ENCODE measurements at regions not wholly inside any gene's neighbourhood (a gene's known extent, or its start where the extent isn't known, plus 50 kb on each side); places are given as distances from the start of the nearest gene placed in this dataset.

DNA sequence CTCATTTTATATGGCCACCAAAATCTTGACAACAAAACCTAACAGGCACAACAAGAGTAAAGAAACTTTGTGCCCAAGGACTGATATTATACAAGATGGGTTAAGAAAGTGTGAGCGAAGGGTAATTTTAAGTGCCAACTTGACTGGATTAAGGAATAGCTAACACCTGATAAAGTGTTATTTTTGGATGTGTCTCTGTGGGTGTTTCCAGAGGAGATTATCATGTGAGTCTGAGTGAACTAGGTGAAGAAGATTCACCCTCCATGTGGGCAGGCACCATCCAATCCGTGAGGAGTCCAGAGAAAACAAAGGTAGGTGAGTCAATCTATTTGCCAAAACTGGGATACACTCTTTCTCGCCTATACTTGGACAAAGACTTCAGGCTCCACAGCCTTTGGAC is 461.6 kb downstream of the ETS1 start:
- no peak for DNase-seq (ENCODE audit: low read depth in 3 of 3, low spot score in 2 of 3)

DNA sequence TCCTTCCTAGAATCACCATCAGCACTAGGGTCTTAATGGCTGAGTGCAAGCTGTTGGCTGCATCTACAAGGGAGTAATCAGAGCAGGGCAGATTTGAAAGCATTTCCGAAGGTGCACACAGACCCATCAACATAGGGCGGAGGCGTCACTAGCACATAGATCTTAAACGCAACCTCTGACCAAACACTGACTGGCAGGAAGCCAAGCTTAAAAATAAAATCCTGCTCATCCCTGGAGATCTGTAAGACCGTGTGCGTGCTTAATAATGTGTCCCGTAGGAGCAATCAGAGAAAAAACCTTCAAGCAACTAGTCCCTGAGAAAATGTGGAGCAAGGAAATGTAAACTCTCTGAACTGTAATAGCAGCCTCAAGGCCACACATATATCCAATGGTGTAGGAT is 470.5 kb downstream of the ETS1 start:
- DNase-seq (ENCODE audit: low read depth in 3 of 3, low spot score in 2 of 3), result peak in 1 of 3 donors; percentile 27

DNA sequence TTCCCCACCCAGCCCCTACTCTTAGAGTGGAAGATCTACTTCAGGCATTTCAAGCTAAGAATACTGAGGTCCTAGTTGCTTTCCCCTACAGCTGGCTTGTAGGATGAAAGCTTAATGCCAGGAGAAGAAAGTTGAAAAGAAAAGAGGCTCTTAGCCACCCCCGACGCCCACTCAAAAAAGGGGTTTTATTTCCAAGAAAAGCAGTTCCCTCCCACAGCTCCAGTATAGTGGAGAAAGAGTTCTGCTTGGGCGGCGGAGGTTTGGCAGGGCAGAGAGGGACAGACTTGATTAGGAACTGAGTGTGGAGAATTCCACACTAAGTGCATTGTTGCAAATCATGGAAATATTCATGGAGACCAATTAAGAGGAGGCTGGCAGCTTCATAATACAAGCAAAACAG is 470.9 kb downstream of the ETS1 start:
- no peak for DNase-seq (ENCODE audit: low read depth in 3 of 3, low spot score in 2 of 3)

DNA sequence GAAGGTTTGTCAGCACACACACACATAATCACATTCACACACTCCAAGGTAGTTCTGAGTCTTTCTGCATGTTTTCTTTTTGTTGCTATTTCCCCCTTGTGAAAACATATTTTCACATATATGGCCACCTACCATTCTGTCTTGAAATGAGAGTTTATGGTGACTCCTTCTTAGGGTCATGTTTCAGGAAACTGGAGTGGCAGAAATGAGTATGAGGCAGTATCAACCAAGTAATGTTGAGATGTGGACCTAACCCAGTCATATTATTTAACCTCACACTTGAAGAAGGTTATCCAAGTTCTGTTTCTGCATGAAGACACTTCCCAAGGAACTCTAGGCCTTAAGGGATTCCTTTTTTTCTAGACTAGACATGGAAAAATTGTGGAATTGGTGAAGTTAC is 481.4 kb downstream of the ETS1 start:
- no peak for DNase-seq (ENCODE audit: low read depth in 3 of 3, low spot score in 2 of 3)

DNA sequence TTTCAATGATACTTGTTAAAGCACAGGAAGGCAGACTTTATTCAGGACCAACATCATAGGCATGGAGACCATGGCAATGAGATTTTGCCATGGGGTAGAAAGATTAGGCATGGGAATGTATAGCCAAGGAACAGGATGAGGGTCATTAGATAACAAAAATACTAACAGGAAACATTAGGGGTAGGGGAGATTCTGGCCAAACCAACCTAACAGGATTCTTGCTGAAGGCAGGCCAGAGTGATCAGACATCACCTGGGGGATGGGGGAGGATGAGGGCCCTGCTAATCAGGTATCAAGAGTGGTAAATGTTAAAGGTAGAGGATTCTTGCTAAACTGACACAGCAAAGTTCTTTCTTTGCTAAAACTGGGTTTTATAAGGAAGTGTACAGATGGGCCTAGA is 481.8 kb downstream of the ETS1 start:
- DNase-seq (ENCODE audit: low read depth in 3 of 3, low spot score in 2 of 3), result no peak

DNA sequence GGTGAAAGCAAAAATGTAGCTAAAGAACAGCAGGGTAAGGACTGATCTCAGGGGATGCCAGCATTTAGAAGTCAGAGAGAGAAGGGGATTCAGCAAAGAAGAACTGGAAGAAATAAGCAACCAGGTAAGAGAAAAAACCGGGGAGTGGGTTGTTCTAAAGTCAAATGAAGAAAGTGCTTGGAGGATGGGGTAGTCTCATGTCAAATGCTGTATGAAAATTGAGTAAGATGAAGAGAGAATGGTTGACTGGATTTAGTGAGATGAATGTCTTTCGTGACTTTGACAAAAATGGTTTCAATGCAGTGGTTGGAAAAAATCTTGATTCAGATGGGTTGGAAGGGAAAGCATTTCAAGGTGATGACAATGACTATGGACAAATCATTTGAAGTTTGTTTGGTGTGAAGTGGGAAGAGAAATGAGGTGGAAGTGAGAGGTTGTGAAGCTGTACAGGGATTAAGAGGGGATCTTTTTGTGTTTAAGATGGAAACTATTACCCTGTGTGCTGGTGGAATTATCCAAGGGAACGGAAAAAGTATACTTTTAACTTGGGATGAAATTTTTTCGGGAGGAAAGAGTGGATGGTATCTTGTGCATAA is 484.0 kb downstream of the ETS1 start:
- no peak for DNase-seq (ENCODE audit: low read depth in 3 of 3, low spot score in 2 of 3)

DNA sequence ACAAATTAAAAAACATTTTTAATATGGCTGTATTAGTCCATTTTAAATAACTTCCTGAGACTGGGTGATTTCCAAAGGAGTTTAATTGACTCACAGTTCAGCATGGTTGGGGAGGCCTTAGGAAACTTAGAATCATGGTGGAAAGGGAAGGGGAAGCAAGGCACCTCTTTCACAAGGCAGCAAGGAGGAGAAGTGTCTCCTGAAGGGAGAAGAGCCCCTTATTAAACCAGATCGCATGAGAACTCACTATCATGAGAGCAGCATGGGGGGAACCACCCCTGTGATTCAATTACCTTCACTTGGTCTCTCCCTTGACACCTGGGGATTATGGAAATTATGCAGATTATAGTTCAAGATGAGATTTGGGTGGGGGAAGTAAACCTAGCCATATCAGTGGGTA is 488.6 kb downstream of the ETS1 start:
- DNase-seq (ENCODE audit: low read depth in 3 of 3, low spot score in 2 of 3), result no peak

DNA sequence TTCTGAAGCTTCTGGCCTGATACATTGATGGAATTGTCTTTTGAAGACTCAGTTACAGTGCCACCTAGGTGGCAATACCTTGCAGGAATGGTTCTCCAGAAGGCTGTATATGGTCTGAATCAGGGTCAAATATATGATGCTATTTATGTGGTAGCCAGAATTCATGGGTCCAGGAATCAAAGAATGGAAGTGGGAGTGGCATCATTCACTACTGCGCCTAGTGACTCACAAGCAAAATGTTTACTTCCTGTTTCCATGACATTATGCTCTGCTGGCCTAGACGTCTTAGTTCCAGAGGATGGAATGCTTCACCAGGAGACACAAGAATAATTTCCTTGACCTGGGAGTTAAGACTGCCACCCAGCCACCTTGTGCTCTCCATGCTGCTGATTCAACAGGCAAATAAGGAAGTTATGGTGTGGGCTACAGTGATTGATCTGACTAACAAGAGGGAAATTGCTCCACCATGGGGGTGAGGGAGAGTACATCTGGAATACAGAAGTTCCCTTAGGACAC is 491.8 kb downstream of the ETS1 start:
- DNase-seq (ENCODE audit: low read depth in 3 of 3, low spot score in 2 of 3), result no peak

DNA sequence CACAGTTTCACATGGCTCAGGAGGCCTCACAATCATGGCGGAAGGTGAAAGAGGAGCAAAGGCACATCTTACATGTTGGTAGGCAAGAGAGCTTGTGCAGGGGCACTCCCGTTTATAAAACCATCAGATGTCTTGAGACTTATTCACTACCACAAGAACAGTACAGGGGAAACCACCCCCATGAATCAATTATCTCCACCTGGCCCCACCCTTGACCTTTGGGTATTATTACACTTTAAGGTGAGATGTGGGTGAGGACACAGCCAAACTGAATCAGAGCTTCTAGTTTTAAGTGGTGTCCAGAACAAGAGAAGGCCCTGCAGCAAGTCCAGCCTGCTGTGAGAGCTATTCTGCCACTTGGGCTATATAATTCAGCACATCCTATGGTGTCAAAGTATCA is 493.7 kb downstream of the ETS1 start:
- no peak for DNase-seq (ENCODE audit: low read depth in 3 of 3, low spot score in 2 of 3)

DNA sequence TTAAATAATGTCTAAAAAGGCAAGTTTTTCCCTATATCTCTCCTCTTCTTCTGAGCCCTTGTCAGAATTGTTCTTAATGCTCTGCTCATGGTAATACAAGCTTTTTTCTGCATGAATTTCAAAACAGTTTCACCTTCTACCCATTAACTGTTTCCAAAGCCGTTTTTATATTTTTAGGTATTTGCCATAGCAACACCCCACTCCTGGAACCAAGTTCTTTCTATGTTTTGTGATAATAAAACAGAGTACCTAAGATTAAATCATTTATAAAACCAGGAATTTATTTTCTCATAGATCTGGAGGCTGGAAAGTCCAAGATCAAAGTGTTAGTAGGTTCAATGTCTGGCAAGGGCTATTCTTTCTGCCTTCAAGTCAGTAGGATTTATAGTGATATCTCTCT is 497.4 kb downstream of the ETS1 start:
- DNase-seq (ENCODE audit: low read depth in 3 of 3, low spot score in 2 of 3), result no peak

DNA sequence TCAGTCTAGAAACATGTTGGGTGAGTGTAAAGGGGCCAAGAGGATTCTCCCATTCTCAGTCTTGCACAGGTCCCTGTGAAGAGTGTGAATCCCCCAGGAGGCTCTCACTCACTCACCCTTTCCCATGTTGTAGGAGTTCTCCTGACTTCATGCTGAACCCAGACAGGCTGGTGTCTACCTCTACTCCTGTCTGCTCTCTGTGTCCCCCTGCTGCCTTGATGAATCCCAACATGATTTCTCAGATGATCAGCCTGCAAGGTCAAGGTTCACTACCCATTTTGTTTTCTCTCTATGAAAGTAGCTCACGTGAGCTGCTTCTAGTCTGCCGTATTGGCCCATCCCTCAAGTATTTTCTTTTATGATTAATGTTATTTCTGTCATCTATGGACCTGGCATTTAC is 500.6 kb downstream of the ETS1 start:
- DNase-seq (ENCODE audit: low read depth in 3 of 3, low spot score in 2 of 3), result no peak

DNA sequence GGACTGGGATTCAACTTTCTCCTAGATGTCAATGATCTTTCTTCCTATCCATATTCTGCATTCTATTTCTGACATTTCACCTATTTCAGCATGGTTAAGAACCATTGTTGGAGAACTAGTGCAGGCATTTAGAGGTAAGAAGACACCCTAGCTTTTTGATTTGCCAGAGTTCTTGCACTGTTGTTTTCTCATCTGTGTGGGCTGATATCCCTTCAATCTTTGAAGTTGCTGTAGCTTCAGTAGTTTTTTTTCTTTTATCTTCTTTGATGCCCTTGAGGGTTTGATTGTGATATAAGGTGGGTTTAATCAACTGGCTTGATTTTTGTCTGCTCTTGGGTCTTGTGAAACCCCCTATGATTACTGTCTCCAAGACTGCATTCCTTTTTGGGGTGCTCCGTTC is 502.1 kb downstream of the ETS1 start:
- no peak for DNase-seq (ENCODE audit: low read depth in 3 of 3, low spot score in 2 of 3)

DNA sequence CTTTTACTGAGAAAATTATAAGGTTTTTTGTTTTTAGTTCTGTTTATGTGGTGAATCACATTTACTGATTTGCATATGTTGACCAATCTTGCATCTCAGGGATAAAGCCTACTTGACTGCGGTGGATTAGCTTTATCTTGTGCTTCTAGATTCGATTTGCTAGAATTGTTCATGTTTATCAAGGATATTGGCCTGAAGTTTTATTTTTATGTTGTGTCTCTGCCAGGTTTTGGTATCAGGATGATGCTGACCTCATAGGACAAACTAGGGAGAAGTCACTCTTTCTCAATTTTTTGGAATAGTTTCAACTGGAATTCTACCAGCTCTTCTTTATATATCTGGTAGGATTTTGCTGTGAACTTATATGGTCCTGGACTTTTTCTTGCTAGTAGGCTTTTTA is 504.8 kb downstream of the ETS1 start:
- no peak for DNase-seq (ENCODE audit: low read depth in 3 of 3, low spot score in 2 of 3)

DNA sequence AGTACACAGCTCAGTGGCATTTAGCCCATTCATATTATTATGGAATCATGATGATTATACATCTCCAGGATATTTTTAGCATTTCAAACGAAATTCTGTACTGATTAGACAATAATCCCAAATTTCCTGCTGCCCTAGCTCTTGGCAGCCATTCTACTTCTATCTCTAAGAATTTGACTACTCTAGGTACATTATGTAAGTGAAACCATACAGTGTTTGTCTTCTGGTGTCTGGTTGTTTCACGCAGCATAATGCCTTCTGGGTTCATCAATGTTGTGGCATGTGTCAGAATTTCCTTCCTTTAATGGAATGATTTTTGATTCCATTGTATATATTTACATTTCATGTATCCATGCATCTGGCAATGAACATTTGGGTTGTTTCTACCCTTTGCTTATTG is 517.7 kb downstream of the ETS1 start:
- DNase-seq (ENCODE audit: low read depth in 3 of 3, low spot score in 2 of 3), result no peak

DNA sequence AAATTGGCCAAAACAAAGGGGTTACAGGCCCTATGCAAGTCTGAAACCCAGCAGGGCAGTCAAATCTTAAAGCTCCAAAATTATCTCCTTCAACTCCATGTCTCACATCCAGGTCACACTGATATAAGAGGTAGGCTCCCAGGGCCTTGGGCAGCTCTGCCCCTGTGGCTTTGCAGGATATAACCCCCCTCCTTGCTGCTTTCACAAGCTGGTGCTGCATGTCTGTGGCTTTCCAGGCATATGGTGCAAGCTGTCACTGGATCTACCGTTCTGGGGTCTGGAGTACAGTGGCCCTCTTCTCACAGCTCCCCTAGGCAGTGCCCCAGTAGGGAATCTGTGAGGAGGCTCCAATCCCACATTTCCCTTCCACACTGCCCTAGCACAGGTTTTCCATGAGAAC is 519.6 kb downstream of the ETS1 start:
- DNase-seq (ENCODE audit: low read depth in 3 of 3, low spot score in 2 of 3), result no peak

DNA sequence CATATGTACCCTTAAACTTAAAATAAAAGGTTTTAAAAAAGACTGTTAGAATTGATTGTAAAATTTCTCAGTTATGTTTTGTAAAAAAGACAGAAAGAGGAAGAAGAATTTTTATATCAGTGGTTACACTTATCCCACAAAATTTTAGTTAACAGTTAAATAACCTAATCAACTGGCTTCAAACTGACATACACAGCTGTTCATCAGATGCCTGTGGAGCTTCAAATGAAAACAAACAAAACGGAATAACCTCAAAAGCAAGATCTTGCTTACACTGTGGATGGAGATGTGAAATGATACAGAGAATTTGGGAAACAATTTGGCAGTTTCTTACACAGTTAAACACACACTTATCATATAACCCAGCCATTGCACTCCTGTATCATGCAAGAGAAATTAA is 521.0 kb downstream of the ETS1 start:
- DNase-seq (ENCODE audit: low read depth in 3 of 3, low spot score in 2 of 3), result no peak

DNA sequence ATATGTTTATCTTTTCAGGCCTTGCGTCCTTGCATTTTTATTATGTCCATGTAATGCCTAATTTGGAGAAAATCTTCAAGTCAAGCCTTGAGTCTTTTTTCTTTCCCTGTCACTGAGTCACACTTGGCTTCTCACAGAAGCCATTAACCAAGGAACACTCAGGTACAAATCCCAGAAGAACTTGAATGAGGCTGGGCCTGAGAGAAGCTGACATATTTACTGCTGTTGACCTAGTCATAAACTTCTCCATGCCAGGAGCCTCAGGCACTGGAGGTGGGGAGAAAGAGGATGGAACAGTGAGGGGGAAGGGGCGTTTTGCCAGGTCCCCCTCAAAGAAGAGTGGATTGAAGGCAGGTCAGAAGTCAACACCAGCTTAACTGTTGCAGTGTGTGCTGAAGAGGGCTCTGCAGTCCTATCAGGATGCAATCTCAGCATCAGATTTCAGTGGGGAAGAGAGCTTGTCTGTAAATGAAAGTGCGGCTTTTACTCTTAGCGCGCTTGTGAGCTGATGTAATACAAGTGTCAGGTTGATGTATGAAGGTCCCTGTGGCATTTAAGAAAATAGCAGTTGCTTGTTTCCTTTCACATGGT is 526.0 kb downstream of the ETS1 start:
- peak; percentile 52 to 67 (median 53) for DNase-seq (ENCODE audit: low read depth in 3 of 3, low spot score in 2 of 3)

DNA sequence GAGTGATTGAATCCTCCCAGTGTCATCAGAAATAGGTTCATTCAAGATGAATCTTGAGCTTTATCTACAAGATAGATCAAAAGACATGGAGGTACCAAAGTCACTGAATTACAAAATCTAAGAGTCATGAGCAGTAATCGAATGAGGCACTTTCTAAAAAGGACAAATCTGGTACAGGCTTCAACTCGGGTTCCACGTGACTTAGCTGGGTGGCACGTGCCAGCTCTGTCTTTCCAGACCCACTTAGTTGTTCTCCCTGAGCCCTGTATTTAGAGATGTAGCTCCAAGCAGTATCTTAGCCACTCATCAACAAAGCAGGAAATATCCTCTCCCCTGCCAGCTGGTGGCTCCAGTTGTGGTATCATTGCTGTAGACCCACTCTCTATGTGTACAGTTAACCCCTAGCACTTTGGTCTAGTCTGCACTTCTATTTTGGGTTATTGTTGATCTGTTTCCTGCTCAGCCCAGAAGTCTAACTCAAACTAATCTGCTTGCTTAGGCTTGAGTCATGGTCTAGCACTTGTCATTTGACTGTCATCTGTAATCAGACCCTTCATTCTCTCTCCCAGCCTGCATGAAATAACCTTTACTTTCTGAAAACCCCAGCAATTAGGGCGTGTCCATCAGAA is 528.7 kb downstream of the ETS1 start:
- DNase-seq (ENCODE audit: low read depth in 3 of 3, low spot score in 2 of 3), result no peak

DNA sequence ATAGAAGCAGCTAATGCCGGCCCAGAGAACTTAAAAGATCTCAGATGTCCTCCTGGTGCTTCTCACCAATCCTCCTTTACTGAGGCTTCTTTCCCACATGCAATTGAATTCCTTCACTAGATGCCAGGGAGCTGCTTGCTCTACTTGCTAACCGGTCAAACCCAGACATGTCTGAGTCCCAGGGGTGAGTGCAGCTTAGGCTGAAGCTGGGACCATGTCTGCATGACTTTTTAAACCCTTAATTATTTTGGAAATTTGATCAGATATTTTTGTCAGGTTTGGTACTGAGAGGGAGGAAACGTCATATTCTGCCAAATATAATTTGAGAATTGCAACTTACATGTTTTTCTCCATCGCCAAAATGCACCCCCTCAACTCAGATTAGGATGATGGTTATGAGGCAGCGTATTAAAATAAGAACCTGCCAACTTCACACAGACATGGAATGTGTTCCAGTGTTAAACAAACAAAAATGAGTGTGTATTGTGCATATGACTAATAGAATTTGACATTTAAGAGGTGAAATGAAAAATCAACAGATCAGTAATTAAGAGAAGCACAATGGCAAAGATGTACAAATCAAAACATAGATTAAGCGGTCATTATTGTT is 529.5 kb downstream of the ETS1 start:
- DNase-seq (ENCODE audit: low read depth in 3 of 3, low spot score in 2 of 3), result no peak

DNA sequence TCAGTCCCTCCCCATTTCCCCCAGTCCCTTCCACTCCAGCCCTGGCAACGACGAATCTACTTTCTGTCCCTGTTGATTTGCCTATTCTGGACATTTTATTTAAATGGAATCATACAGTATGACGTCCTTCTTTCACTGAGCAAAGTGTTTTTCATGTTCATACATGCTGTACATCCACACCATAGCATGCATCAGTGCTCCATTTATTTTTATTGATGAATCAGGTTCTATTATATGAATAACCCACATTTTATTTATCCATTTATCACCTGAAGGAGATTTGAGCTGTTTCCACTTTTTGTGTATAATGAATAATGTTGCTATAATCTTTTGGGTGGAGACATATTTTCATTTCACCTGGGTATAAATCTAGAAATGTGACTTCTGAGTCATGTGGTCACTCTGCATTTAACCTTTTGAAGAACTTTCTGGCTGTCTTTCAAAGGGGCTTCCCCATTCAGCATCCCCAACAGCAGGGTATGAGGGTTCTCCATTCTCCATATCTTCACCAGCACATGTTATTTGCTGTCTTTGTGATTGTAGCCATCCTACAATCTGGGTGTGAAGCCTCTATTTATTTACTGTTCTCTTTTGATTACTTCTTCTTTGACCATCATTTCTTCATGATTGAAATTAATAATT is 531.7 kb downstream of the ETS1 start:
- DNase-seq (ENCODE audit: low read depth in 3 of 3, low spot score in 2 of 3), result no peak
